Activated CD4-positive, alpha-beta T cell treated with anti-CD3 and anti-CD28 coated beads, Interleukin-2, amount 10 ng/mL, durations not matched to agents 7 days and 5 days (primary cell): ENCODE measurements at regions not wholly inside any gene's neighbourhood (a gene's known extent, or its start where the extent isn't known, plus 50 kb on each side); places are given as distances from the start of the nearest gene placed in this dataset.
"Not testable (repeated sequence)": the region's sequence is repeated elsewhere in the genome, so short reads cannot be mapped to it uniquely, and the experiment has no call there.

Experiments
- CTCF ChIA-PET: fragments of 350-600 bp; sonication (Branson Sonifier 250); formaldehyde crosslinking; loops from one replicate; lab custom pipeline; 2021; ENCODE audit warnings: antibody characterized with exemption; lab: Charles Lee
- POLR2A ChIA-PET: fragments of 350-600 bp; sonication (Branson Sonifier 250); formaldehyde crosslinking; loops from one replicate; lab custom pipeline; 2021; ENCODE audit warnings: antibody characterized with exemption; lab: Charles Lee
- DNase-seq: peaks from one replicate; pipeline ENCODE4 v3.0.0-alpha.2; 2020
- H3K27ac Mint-ChIP-seq: one replicate; pipeline ENCODE4 v1.8.0; 2021; ENCODE audit warnings: mild to moderate bottlenecking, moderate library complexity, mixed read lengths
- H3K27me3 Mint-ChIP-seq: one replicate; pipeline ENCODE4 v1.8.0; 2021; ENCODE audit warnings: mixed read lengths
- H3K36me3 Mint-ChIP-seq: one replicate; pipeline ENCODE4 v1.8.0; 2021; ENCODE audit warnings: low read depth, mixed read lengths
- H3K4me1 Mint-ChIP-seq: one replicate; pipeline ENCODE4 v1.8.0; 2021; ENCODE audit warnings: mixed read lengths
- H3K4me3 Mint-ChIP-seq: one replicate; pipeline ENCODE4 v1.8.0; 2021; ENCODE audit warnings: mild to moderate bottlenecking, moderate library complexity, mixed read lengths
- H3K9me3 Mint-ChIP-seq: one replicate; pipeline ENCODE4 v1.8.0; 2021; ENCODE audit warnings: mixed read lengths

GRCh38 chr1:118303534-118303933, 118.5 kb upstream of the SPAG17 start:
- DNase-seq: no peak
- Mint-ChIP-seq H3K4me1 (no peaks in the 10 kb centered on the region), H3K27me3 (no peaks in the 10 kb centered on the region), H3K27ac (no peak overlapping the region), H3K4me3 (no peak overlapping the region), H3K36me3 (no peaks in the 10 kb centered on the region), H3K9me3 (no peaks in the 10 kb centered on the region)
- ChIA-PET POLR2A (no interaction called here), CTCF (no interaction called here)

GRCh38 chr1:118303064-118303463, 118.0 kb upstream of the SPAG17 start:
- CTCF ChIA-PET: no interaction called here
- no peaks in the 10 kb centered on the region for H3K9me3 Mint-ChIP-seq
- no peaks in the 10 kb centered on the region for H3K27me3 Mint-ChIP-seq
- no peak overlapping the region for H3K4me3 Mint-ChIP-seq
- POLR2A ChIA-PET: no interaction called here
- DNase-seq: no peak
- no peak overlapping the region for H3K27ac Mint-ChIP-seq
- H3K36me3 Mint-ChIP-seq: no peaks in the 10 kb centered on the region
- no peaks in the 10 kb centered on the region for H3K4me1 Mint-ChIP-seq

GRCh38 chr1:118302145-118302544, 117.1 kb upstream of the SPAG17 start:
- ChIA-PET CTCF (no interaction called here), POLR2A (no interaction called here)
- Mint-ChIP-seq H3K9me3 (no peaks in the 10 kb centered on the region), H3K36me3 (no peaks in the 10 kb centered on the region), H3K4me3 (no peak overlapping the region), H3K4me1 (no peaks in the 10 kb centered on the region), H3K27me3 (no peaks in the 10 kb centered on the region), H3K27ac (no peak overlapping the region)
- DNase-seq: no peak

- Mint-ChIP-seq H3K27me3 (no peaks in the 10 kb centered on the region), H3K4me1 (no peaks in the 10 kb centered on the region), H3K36me3 (no peaks in the 10 kb centered on the region), H3K4me3 (no peak overlapping the region), H3K27ac (no peak overlapping the region), H3K9me3 (no peaks in the 10 kb centered on the region)
- ChIA-PET POLR2A (interaction anchor here (0.6 kb wide), 1 partner anchor 167 kb away, joined by 3 read pairs; no protein-coding TSS in a partner anchor), CTCF (no interaction called here)
- DNase-seq: no peak
Observed at GRCh38 chr1:118300808-118301207, 115.8 kb upstream of the SPAG17 start.

- Mint-ChIP-seq H3K4me1 (no peaks in the 10 kb centered on the region), H3K27ac (no peak overlapping the region), H3K9me3 (no peaks in the 10 kb centered on the region), H3K36me3 (no peaks in the 10 kb centered on the region), H3K4me3 (no peak overlapping the region), H3K27me3 (no peaks in the 10 kb centered on the region)
- DNase-seq: no peak
- ChIA-PET CTCF (no interaction called here), POLR2A (no interaction called here)
Observed at GRCh38 chr1:118298397-118298796, 113.4 kb upstream of the SPAG17 start.

GRCh38 chr1:118297521-118297920, 112.5 kb upstream of the SPAG17 start:
- DNase-seq: no peak
- ChIA-PET POLR2A (no interaction called here), CTCF (no interaction called here)
- Mint-ChIP-seq H3K4me3 (no peak overlapping the region), H3K36me3 (no peaks in the 10 kb centered on the region), H3K27ac (no peak overlapping the region), H3K4me1 (no peaks in the 10 kb centered on the region), H3K27me3 (no peaks in the 10 kb centered on the region), H3K9me3 (no peaks in the 10 kb centered on the region)

GRCh38 chr1:118294875-118295642, 110.0 kb upstream of the SPAG17 start:
- Mint-ChIP-seq H3K4me3 (no peak overlapping the region), H3K4me1 (no peaks in the 10 kb centered on the region), H3K27me3 (no peaks in the 10 kb centered on the region), H3K36me3 (no peaks in the 10 kb centered on the region), H3K9me3 (no peaks in the 10 kb centered on the region), H3K27ac (no peak overlapping the region)
- CTCF ChIA-PET: no interaction called here
- DNase-seq: no peak
- POLR2A ChIA-PET: no interaction called here

GRCh38 chr1:118291661-118292060, 106.6 kb upstream of the SPAG17 start:
- DNase-seq: no peak
- Mint-ChIP-seq H3K9me3 (no peaks in the 10 kb centered on the region), H3K36me3 (no peaks in the 10 kb centered on the region), H3K4me1 (no peaks in the 10 kb centered on the region), H3K27me3 (no peaks in the 10 kb centered on the region), H3K27ac (no peak overlapping the region), H3K4me3 (no peak overlapping the region)
- CTCF ChIA-PET: no interaction called here
- POLR2A ChIA-PET: no interaction called here

- Mint-ChIP-seq H3K4me3 (no peak overlapping the region), H3K27me3 (no peaks in the 10 kb centered on the region), H3K36me3 (no peaks in the 10 kb centered on the region), H3K27ac (no peak overlapping the region), H3K4me1 (no peaks in the 10 kb centered on the region), H3K9me3 (no peaks in the 10 kb centered on the region)
- POLR2A ChIA-PET: no interaction called here
- DNase-seq: no peak
- CTCF ChIA-PET: no interaction called here
Observed at GRCh38 chr1:118290571-118290970, 105.5 kb upstream of the SPAG17 start.

- no peaks in the 10 kb centered on the region for H3K9me3 Mint-ChIP-seq
- no peaks in the 10 kb centered on the region for H3K27me3 Mint-ChIP-seq
- H3K4me1 Mint-ChIP-seq: no peaks in the 10 kb centered on the region
- no peak overlapping the region for H3K4me3 Mint-ChIP-seq
- H3K27ac Mint-ChIP-seq: no peak overlapping the region
- CTCF ChIA-PET: no interaction called here
- no peak for DNase-seq
- H3K36me3 Mint-ChIP-seq: no peaks in the 10 kb centered on the region
- POLR2A ChIA-PET: no interaction called here
Observed at GRCh38 chr1:118290046-118290445, 105.0 kb upstream of the SPAG17 start.

GRCh38 chr1:118280656-118281055, 95.6 kb upstream of the SPAG17 start:
- H3K9me3 Mint-ChIP-seq, DNase-seq, H3K4me1 Mint-ChIP-seq, CTCF ChIA-PET, POLR2A ChIA-PET, H3K36me3 Mint-ChIP-seq, H3K4me3 Mint-ChIP-seq, H3K27me3 Mint-ChIP-seq, H3K27ac Mint-ChIP-seq: not testable (repeated sequence)

GRCh38 chr1:118275472-118276115, 90.6 kb upstream of the SPAG17 start:
- peaks cover 3% of the 10 kb centered on the region for H3K27me3 Mint-ChIP-seq
- H3K4me3 Mint-ChIP-seq: no peak overlapping the region
- H3K4me1 Mint-ChIP-seq: no peaks in the 10 kb centered on the region
- H3K27ac Mint-ChIP-seq: no peak overlapping the region
- DNase-seq: no peak
- ChIA-PET CTCF (no interaction called here), POLR2A (no interaction called here)
- H3K36me3 Mint-ChIP-seq: no peaks in the 10 kb centered on the region
- H3K9me3 Mint-ChIP-seq: peaks cover 2% of the 10 kb centered on the region

- POLR2A ChIA-PET: no interaction called here
- no peak for DNase-seq
- Mint-ChIP-seq H3K4me1 (no peaks in the 10 kb centered on the region), H3K27ac (no peak overlapping the region), H3K9me3 (no peaks in the 10 kb centered on the region), H3K36me3 (no peaks in the 10 kb centered on the region), H3K4me3 (no peak overlapping the region), H3K27me3 (peaks cover 3% of the 10 kb centered on the region)
- CTCF ChIA-PET: no interaction called here
Observed at GRCh38 chr1:118272884-118273283, 87.9 kb upstream of the SPAG17 start.

- Mint-ChIP-seq H3K9me3 (no peaks in the 10 kb centered on the region), H3K36me3 (no peaks in the 10 kb centered on the region), H3K27ac (no peak overlapping the region), H3K4me3 (no peak overlapping the region), H3K4me1 (no peaks in the 10 kb centered on the region), H3K27me3 (peaks cover 3% of the 10 kb centered on the region)
- ChIA-PET CTCF (no interaction called here), POLR2A (no interaction called here)
- DNase-seq: no peak
Observed at GRCh38 chr1:118271883-118272282, 86.9 kb upstream of the SPAG17 start.
